ENCODE measurements at regions not wholly inside any gene's neighbourhood (a gene's known extent, or its start where the extent isn't known, plus 50 kb on each side); places are given as distances from the start of the nearest gene placed in this dataset.

DNA sequence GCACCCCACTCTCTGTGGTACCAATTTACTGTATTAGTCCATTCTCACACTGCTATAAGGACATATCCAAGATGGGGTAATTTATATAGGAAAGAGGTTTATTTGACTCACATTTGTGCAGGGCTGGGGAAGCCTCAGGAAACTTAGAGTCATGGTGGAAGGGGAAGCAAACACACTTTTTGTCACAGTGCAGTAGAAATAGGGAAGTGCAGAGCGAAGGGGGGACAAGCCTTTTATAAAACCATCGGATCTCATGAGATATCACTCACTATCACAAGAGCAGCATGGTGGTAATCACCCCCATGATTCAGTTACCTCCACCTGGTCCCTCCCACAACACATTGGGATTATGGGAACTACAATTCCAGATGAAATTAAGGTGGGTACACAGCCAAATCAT is 766.9 kb upstream of the PCDH10 start:
- TF ChIP-seq POLR2A (IDR thresholded peaks at IDR 0.05): no peak
- TF ChIP-seq, protein P1, sequence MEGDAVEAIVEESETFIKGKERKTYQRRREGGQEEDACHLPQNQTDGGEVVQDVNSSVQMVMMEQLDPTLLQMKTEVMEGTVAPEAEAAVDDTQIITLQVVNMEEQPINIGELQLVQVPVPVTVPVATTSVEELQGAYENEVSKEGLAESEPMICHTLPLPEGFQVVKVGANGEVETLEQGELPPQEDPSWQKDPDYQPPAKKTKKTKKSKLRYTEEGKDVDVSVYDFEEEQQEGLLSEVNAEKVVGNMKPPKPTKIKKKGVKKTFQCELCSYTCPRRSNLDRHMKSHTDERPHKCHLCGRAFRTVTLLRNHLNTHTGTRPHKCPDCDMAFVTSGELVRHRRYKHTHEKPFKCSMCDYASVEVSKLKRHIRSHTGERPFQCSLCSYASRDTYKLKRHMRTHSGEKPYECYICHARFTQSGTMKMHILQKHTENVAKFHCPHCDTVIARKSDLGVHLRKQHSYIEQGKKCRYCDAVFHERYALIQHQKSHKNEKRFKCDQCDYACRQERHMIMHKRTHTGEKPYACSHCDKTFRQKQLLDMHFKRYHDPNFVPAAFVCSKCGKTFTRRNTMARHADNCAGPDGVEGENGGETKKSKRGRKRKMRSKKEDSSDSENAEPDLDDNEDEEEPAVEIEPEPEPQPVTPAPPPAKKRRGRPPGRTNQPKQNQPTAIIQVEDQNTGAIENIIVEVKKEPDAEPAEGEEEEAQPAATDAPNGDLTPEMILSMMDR (IDR thresholded peaks at IDR 0.05): no peak

Data from esophagus squamous epithelium (tissue), 4 donors.